HG03571 (cell line): ENCODE measurements at regions not wholly inside any gene's neighbourhood (a gene's known extent, or its start where the extent isn't known, plus 50 kb on each side); places are given as distances from the start of the nearest gene placed in this dataset.
"Not testable (repeated sequence)": the region's sequence is repeated elsewhere in the genome, so short reads cannot be mapped to it uniquely, and the experiment has no call there.

Source experiments
- ATAC-seq: cut with Tn5 transposase; IDR thresholded peaks from one replicate; pipeline ENCODE4 v1.9.1; 2021; ENCODE audit not compliant: unreplicated experiment

DNA sequence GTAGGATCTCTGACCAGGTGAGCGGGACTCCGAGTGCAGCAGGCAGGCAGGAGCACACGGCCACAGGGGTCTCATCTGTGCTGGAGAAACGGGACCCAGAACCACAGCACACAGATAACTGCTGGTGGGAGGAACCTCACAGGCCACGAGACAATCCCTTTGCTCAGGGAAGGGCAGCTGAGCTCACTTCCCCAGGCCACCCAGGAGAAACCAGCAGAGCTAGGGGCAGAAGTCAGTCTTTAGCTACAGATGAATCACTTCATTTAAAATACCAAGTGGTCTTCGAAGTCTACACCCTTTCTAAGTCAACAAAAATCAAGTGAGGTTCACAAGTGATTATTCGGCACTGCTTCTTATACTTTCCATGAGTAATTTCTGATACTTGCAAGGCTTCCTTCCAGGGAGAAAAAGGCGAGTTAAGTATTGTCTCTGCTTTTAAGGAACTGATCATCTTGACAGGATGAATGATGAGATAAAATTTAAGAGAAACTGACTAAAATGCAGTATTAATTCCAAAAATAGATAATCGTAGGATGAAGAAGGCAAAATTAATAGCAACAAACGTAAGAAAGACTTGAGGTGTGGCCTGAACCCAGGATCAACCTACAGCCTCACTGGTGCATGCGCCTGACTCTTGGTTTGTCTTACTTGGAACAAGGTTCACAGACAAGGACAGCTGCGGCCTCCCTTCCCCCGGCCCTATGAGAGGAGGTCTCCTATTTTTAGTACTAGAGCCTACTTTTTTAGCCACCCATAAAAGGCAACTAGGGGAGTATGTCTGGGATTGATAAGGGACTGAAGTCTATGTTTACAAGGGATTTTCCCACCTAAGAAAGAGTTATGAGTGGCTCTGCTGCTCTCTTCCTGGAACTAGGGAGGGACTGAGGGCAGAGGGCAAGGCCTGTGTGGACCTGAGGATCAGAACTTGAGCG lies 233.6 kb downstream of the TTLL2 start:
- ATAC-seq = no peak

DNA sequence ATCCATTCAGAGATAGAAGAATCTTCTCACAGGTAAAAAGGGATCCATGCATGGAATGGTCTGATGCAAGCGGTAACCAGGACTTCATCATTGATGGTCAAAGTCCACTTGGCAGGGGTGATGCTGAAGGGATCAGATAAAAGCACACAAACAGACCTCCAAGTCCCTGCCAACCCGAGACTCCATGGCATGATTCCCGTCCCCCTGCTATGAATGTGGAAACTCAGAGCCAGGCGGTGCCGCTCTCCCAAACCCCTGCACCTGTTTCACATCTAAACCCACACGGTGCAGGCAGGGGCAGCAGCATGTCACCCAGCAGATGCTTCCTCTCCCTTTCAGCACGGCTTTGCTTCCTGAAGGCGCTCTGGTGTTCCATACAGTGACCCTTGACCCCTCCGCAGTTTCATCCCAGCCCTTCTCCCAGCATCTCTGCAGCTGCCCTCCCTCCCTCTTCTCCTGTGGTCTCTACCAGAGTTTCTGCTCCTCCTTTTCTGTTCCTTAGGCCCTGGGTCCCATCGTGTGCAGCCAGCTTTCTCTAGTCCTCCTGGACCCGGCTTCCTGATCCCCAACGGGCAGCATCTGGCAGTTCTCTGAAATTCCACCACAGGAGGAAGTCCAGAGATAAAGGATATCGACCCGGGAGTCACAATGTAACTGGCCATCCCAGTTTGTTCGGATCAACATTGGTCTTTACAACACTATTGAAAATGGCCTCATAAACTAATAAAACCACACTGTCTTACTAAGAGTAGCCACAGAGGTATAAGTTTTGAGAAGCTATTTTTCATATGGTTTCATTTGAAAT lies 235.0 kb downstream of the TTLL2 start:
- no peak for ATAC-seq

DNA sequence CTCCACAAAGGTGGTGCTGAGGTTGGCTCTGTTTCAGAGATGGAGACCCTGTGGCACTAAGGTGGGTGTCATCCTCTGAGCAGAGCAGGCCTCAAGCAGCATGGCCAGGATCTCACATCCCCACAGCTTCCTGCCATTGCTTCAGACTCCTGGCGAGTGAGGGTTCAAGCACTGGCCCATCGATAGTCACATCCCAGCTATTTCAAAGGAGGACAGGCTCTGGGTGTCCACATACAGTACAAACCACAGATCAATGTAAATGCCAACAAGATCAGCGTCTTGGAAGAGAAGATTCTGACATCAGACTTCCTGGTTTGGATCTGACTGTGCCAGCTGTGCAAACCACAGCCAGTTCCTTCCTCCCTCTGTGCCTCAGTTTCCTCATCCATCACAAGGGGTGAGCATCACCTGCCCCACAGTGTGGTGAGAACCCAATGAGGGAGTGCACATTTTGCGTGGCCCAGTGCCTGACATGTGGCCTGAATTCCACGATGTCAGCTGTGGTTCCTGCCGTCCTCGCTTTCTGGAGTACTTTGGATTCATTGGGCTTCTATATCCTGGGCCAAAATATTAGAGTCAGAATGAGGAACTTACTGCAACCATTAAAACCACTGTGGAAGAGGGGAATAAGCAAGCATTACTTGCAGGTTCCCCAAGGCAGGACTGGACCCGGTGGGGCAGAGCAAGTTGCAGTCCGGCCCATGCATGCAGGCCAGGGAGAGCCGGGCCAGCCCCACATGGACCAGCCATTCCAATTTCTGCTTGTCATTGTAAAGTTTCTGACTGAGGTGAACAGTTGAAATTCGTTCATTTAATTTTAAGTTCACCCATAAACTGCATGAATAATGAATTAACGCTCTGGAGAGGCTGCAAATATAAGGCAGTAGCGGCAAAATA lies 236.0 kb downstream of the TTLL2 start:
- no peak for ATAC-seq

DNA sequence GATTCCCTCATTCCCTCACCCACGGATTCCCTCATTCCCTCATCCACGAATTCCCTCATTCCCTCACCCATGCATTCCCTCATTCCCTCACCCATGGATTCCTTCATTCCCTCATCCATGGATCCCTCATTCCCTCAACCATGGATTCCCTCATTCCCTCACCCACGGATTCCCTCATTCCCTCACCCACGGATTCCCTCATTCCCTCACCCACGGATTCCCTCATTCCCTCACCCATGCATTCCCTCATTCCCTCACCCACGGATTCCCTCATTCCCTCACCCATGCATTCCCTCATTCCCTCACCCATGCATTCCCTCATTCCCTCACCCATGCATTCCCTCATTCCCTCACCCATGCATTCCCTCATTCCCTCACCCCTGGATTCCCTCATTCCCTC lies 238.0 kb downstream of the TTLL2 start:
- not testable (repeated sequence) for ATAC-seq

DNA sequence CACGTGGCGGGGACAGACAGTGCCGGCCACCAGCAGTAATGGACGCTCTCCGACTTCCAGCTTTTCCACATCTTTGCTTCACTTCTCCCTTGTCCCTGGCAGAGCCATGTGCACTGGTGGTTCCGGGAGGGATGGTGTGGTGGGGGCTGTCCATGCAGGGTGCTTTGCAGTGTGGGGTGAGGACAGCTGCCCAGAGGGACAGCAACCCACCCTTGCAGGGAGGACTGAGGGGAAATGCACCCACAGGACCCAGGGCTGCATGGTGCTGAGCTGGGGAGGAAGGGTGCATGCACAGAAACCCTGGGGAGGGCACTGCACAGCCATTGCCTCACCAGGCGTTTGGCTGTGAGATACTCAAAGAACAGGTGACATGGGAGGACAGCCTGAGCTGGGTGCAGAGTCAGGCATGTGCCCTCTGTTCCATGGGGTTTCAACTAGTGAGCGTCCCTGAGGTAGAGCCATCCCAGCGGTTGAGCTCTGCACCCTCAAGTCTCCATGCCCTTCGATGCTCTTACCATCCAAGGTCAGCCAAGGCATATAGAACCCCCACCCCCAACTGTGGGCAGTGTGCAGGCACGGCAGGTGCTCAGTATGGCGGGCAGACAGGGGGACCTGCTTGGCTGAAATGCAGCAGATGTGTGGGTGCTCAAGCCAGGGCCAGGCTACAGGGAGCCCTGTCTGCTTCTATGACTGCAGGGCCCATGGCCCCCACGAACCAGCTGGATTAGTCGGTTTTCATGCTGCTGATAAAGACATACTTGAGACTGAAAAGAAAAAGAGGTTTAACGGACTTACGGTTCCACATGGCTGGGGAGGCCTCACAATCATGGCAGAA lies 239.7 kb downstream of the TTLL2 start:
- no peak for ATAC-seq

DNA sequence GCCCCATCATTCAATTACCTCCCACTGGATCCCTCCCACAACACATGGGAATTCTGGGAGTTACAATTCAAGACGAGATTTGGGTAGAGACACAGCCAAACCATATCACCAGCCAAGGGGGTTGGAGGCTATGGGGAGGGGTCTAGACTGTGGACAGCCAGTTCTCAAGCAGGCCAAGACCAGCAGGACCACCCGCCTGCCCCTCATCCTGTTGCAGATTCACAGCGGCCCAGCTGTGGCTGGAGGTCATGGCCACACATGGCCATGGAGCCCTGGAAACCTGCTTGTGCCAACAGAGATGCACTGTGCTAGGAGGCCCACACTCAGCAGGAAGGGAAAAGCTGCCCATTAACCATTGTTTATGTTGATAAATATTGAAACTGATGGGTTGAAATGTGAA lies 240.5 kb downstream of the TTLL2 start:
- ATAC-seq = no peak

DNA sequence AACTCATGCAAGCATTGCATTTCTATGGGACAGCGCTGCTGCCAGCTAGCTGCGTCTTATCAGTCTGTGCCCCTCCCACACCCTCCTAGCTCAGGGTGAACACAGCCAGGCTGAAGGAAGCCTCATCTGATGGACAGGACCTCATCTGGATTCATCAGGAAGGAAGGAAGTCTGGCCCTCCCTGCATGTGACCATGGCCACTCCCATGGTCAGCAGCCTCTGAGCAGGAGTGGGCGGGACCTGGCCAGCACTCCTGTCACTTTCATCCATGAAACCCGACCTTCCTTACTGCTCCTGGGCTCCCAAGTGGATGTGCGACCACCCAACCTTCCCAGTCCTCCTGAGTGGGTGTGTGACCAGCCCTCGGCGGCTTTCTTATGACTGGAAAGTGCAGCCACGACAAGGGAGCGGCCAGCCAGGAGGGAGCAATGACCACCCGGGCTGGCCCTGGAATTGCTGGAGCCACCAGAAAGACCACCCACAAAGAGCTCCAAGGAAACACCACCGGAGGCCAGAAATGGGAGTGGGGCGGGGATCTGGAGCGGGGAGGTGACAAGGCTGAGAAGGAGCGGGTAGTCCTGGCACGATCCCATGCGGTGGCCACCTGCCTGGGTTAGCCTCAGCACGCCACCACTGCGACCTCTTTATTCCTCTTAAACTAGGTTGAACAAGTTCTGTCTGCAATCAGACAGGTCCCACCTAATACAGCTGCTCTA lies 241.2 kb downstream of the TTLL2 start:
- no peak for ATAC-seq

DNA sequence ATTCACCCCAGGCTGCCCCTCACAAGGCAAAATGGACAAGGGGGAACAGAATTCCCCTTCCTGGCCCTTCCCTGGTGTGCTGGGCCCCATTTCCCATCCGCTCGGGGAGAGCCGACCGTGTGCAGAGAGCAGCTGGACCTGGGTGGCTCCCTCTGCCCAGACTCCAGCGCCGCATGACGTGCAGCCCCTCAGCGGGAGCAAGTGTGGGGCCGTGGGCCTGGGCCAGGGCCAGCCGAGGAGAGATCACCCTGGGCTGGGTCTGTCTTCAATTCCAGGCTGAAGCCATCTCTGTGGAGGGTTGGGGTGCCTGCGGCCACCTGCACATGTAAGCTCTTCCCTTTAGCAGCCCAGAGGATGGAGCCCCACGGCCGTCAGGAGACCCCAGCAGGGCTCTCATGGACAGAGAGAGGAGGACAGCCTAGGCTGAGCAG lies 241.8 kb downstream of the TTLL2 start:
- no peak for ATAC-seq

DNA sequence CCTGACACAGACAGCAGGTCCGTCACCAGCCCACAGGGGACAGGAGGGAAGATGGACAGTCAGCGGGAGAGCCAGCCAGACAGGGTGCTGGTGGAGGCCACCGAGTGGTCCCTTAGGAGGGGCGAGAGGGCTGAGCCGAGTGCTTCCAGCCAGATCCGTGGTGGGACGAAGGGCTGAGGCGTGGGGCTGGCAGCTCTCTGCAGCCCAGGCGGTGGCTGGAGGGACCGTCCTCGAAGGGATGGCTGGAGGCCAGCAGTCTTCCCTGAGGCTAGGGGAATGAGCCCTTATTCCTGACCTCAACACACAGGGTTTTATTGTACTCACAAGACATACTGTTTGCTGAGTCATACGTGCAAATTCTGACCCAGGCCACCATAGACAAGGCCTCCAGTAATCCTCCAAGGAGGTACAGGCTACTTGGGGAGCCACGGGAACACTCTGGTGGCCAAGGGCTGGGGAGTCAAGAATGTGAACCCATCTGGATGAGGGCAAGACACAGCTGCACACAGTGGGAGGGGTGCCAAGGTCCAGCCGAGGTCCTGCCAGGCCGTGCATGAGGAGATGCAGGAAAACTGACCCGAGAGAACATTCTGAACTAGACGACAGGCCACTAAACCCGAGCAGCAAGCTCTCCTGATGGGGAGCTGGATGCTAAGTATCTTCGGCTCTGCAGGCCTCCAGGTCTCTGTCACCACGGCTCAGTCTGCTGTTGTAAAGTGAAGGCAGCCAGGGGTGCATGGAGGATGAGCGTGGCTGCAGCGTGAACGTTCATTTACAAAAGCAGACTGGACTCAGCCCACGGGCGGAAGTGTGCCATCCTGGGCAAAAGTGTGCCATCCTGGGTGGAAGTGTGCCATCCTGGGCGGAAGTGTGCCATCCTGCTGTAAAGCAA lies 242.5 kb downstream of the TTLL2 start:
- ATAC-seq = no peak

DNA sequence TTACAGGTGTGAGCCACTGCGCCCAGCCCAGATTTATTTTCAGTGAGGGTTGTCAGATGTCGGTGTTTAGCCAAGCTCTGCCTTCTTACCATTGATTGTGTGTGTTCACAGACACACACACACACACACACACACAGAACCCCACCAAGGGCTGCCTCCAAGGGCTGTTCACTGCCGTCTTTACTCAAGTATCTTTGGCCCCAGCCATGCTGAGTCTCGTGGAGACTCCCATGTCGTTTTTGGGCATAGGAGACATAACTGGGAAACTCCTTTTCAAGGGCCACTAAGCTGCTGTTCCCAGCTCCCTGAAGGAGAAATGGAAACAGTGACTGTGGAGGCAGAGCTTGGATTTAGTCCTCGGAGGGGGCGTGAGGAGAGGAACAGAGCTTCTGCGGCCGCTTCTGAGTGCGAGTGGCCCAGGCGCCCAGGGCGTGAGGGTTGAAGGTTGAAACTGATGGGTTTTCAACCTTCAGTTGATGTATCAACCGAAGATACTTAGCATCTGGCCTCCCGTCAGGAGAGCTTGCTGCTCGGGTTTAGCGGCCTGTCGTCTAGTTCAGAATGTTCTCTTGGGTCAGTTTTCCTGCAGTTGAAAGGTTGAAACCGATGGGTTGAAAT lies 243.6 kb downstream of the TTLL2 start:
- no peak for ATAC-seq

DNA sequence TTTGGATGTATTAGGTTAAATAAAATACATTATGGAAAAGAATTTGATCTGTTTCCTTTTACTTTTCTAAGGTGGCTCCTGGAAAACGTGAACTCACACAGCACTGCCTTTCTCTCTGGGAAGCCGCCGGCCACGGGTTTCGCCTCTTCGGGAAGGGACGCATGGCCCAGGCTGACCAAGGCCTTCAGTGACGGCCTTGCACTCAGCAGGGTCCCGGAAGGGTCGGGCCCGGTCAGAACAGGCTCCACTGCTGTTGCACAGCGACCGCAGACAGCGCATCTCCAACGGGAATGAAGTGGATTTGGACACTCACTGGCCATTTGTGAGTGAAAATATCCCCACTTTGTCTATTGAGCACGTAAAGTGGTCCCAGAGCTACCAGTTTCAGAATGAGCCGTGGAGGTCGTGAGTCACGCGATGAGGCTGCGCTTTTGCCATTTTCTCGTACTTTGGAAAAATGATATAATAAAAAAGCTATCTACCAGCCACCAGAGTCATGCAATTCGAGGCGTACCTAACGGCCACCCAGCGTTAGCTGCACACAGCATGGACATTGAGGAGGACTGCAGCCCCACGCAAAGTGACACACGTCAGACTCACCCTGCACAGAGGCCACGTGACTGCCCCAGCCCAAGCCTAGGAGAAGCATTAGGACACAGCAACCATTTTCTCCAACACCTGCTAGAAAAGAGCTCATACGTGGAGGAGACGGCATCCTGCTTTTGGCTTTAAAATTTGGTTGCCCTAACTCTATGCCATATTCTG lies 244.3 kb downstream of the TTLL2 start:
- ATAC-seq = no peak

DNA sequence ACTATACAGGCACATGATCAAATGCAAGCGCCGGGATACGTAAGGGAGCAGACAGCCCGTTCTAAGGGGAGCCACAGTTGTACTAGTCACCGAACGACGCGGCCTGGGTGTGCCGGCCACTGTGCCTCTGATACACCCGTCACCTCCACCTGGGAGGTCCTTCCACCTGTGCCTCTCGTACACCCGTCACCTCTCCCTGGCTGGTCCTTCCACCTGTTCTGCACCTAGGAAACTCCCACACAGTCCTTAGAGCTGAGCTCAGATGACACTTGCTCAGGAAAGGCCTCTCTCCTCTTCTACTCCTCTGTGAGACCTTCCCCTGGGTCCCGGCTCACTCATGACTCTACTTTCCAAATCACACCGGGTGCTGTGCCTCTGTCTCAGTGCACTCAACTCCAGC lies 245.0 kb downstream of the TTLL2 start:
- no peak for ATAC-seq

DNA sequence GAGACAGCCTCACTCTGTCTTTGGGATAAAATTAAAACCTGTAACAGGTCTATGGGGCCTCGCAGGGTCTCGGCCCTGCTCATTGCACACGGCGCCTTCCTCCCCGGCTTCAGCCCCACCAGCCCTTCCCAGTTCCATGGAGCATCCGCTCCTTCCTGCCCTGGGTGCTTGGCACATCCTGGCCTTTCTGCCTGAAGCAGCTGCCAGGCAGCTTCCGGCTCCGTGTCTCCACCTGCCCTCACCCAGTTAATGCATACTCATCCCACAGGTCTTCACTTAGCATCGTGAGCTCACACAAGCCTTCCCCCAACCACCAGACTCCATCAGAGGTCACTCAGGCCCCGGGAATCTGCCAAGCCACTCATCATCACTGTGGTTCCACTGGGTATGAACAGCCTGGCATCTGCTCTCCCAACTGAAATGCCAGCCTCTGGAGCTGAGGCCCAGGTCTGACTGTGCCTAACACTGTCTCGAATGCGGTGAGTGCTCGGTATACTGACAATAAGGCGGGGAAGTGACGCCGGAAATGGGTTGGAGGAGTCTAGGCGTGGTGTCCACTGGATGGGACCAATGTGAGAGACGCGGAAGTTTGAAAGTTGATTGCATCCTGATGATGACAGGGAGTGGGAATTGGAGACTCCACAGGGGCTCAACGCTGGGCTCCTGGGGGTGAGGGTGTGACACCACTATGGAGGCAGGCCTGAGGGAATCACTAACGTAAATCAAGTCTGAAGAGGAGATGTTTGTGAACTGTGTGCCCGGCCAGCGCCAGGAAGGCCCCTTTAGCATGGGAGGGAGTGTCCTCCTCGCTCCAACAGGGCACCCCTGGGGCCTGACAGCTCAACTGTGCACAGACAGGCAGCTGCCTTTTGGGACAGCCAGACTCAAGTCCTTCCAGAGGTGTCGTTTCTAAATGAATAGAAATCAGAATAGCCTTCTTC lies 245.8 kb downstream of the TTLL2 start:
- no peak for ATAC-seq

DNA sequence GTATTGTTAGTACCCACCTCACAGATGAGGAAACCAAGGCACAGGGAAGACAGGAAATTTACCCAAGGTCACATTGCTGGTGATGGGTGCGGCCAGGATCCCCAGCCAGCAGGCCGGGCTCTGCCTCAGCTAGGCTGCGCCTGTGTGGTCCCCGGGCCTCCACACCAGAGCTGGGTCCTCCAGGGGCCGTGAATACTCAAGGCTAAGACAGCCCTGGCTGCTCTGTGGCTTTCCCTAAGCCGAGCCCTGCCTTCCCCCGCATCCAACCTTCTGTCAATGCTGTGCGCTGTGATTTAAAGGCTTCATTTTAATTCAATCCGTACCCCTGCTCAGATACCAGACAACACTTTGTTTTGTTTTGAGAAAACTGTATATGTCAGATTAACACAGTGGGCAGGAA lies 246.7 kb downstream of the TTLL2 start:
- ATAC-seq = no peak

DNA sequence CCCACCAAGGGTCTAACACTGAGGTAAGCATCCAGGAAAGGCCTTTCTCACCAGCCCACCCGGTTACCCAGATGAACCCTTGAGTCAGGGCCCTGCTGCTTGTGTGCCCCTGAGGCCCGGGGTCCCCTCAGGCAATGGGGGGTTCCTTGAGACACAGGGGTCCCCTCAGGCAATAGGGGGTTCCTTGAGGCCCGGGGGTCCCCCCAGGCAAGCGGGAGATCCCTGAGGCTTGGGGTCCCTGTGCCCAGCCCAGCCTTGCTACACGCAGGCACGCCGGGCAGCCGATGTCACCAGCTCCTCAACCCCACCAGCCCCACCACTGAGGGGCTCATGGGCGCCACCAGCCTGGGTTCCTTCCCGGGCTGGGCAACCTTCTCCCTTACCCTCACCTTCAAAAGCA lies 247.2 kb downstream of the TTLL2 start:
- ATAC-seq = no peak

DNA sequence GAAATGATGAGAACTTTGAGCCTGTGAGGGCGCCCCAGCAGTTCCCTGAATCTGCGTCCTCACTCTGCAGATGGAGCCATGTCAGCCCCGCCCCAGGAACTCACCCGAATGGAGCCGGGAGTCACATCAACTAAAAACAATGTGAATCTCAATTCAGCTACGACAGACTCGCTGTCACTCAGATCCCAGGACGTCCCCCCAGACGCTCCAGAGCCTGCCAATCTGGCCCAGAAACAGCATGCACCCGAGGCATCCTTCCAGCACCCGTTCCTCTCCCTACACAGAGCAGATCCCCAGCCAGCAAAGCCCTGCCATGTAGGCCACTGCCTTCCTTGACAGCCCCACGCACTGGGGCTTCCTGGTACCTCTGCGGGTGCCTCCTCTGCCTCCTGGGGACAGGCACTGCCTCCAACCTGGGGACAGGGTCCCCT lies 248.0 kb downstream of the TTLL2 start:
- no peak for ATAC-seq
